Endodermal cell (in vitro differentiated cells): ENCODE measurements at regions not wholly inside any gene's neighbourhood (a gene's known extent, or its start where the extent isn't known, plus 50 kb on each side); places are given as distances from the start of the nearest gene placed in this dataset.

Source experiments
- DNase-seq: peaks from one replicate; pipeline ENCODE4 v3.0.0-alpha.2; 2017
- H3K27ac ChIP-seq: 2 replicates; pipeline ENCODE4 v1.5.1; 2013; ENCODE audit warnings: mild to moderate bottlenecking, low read depth, low read length, moderate library complexity
- H3K27me3 ChIP-seq: 2 replicates; pipeline ENCODE4 v1.6.1; 2013; ENCODE audit warnings: mild to moderate bottlenecking, low read length, moderate library complexity; ENCODE audit not compliant: insufficient read depth, control insufficient read depth, poor library complexity, severe bottlenecking
- H3K36me3 ChIP-seq: 2 replicates; pipeline ENCODE4 v1.7.0; 2013; ENCODE audit warnings: mild to moderate bottlenecking, low read length, moderate library complexity; ENCODE audit not compliant: control insufficient read depth, insufficient read depth
- H3K4me1 ChIP-seq: one replicate; pipeline ENCODE4 v1.7.0; 2013; ENCODE audit warnings: low read length; ENCODE audit not compliant: control insufficient read depth, insufficient read depth
- H3K4me3 ChIP-seq: 2 replicates; pipeline ENCODE4 v1.5.1; 2013; ENCODE audit warnings: mild to moderate bottlenecking, low read length, moderate library complexity
- H3K9ac ChIP-seq: 2 replicates; pipeline ENCODE4 v1.6.1; 2013; ENCODE audit warnings: mild to moderate bottlenecking, low read length, moderate library complexity; ENCODE audit not compliant: poor library complexity, severe bottlenecking; ENCODE audit errors: extremely low read depth
- H3K9me3 ChIP-seq: 2 replicates; pipeline ENCODE4 v1.6.1; 2013; ENCODE audit warnings: mild to moderate bottlenecking, low read length, moderate library complexity; ENCODE audit not compliant: control insufficient read depth
- H3K27ac Mint-ChIP-seq: 2 replicates; pipeline ENCODE4 v1.8.0; 2020; ENCODE audit warnings: mixed read lengths
- H3K27me3 Mint-ChIP-seq: 2 replicates; pipeline ENCODE4 v1.8.0; 2021; ENCODE audit warnings: mild to moderate bottlenecking, mixed read lengths; ENCODE audit not compliant: insufficient read depth
- H3K36me3 Mint-ChIP-seq: 2 replicates; pipeline ENCODE4 v1.8.0; 2020; ENCODE audit warnings: low read depth, mixed read lengths
- H3K4me1 Mint-ChIP-seq: 2 replicates; pipeline ENCODE4 v1.8.0; 2020; ENCODE audit warnings: mixed read lengths
- H3K4me3 Mint-ChIP-seq: 2 replicates; pipeline ENCODE4 v1.8.0; 2020; ENCODE audit warnings: mild to moderate bottlenecking, moderate library complexity, mixed read lengths
- H3K9me3 Mint-ChIP-seq: 2 replicates; pipeline ENCODE4 v1.8.0; 2020; ENCODE audit warnings: mild to moderate bottlenecking, mixed read lengths
- CTCF ChIP-seq: fragments of 200-600 bp; sonication (generic); conservative IDR thresholded peaks from 2 replicates; pipeline ENCODE4 v1.5.0; 2021; ENCODE audit warnings: antibody characterized with exemption, mild to moderate bottlenecking
- WGBS, 2 experiments: methylation state at CpG; one replicate each; pipeline versions ENCODE4 v1.1.5 to v1.1.7; 2013; ENCODE audit warnings: missing lambda C conversion rate in 2 of 2, mixed read lengths in 1 of 2; ENCODE audit not compliant: insufficient coverage in 1 of 2, insufficient read length in 1 of 2; 5-methylcytosine and 5-hydroxymethylcytosine counted together

GRCh38 chr7:131843898-131844331 lies 287.5 kb upstream of the PODXL start:
- no peak overlapping the region for H3K27ac Mint-ChIP-seq
- Histone ChIP-seq H3K36me3 (no peaks in the 10 kb centered on the region), H3K4me1 (no peaks in the 10 kb centered on the region), H3K9me3 (no peaks in the 10 kb centered on the region), H3K9ac (no peak overlapping the region), H3K4me3 (no peak overlapping the region), H3K27ac (peak overlapping the region; percentile 21), H3K27me3 (no peaks in the 10 kb centered on the region)
- H3K27me3 Mint-ChIP-seq: no peaks in the 10 kb centered on the region
- peaks cover 12% of the 10 kb centered on the region for H3K4me1 Mint-ChIP-seq
- DNase-seq: no peak
- WGBS, 2 experiments: 82 to 93% methylated on average over 8 to 10 of the region's 10 CpGs
- H3K4me3 Mint-ChIP-seq: no peak overlapping the region
- no peaks in the 10 kb centered on the region for H3K36me3 Mint-ChIP-seq
- no peak for TF ChIP-seq CTCF
- no peaks in the 10 kb centered on the region for H3K9me3 Mint-ChIP-seq

- no peaks in the 10 kb centered on the region for H3K27me3 Mint-ChIP-seq
- Histone ChIP-seq H3K4me1 (no peaks in the 10 kb centered on the region), H3K27me3 (no peaks in the 10 kb centered on the region), H3K27ac (no peak overlapping the region), H3K4me3 (no peak overlapping the region), H3K9ac (no peak overlapping the region), H3K9me3 (no peaks in the 10 kb centered on the region), H3K36me3 (no peaks in the 10 kb centered on the region)
- no peak overlapping the region for H3K27ac Mint-ChIP-seq
- no peak for TF ChIP-seq CTCF
- no peak for DNase-seq
- 90 to 91% methylated on average over 2 to 4 of the region's 4 CpGs for WGBS, 2 experiments
- no peaks in the 10 kb centered on the region for H3K36me3 Mint-ChIP-seq
- no peaks in the 10 kb centered on the region for H3K9me3 Mint-ChIP-seq
- H3K4me1 Mint-ChIP-seq: peaks cover 17% of the 10 kb centered on the region
- no peak overlapping the region for H3K4me3 Mint-ChIP-seq
Observed at GRCh38 chr7:131839967-131840690, 283.7 kb upstream of the PODXL start.

GRCh38 chr7:131836733-131837132 lies 280.3 kb upstream of the PODXL start:
- H3K36me3 ChIP-seq: no peaks in the 10 kb centered on the region
- whole genome bisulfite sequencing, 2 experiments: 62 to 100% methylated on average over 1 to 2 of the region's 2 CpGs
- no peaks in the 10 kb centered on the region for H3K27me3 ChIP-seq
- no peak overlapping the region for H3K27ac ChIP-seq
- Mint-ChIP-seq H3K27me3 (peaks cover 2% of the 10 kb centered on the region), H3K36me3 (no peaks in the 10 kb centered on the region), H3K4me3 (no peak overlapping the region), H3K9me3 (no peaks in the 10 kb centered on the region), H3K27ac (no peak overlapping the region), H3K4me1 (peaks cover 19% of the 10 kb centered on the region)
- peaks cover 6% of the 10 kb centered on the region for H3K4me1 ChIP-seq
- H3K9me3 ChIP-seq: no peaks in the 10 kb centered on the region
- DNase-seq: peak; percentile 86
- TF ChIP-seq CTCF: peak; percentile 80
- no peak overlapping the region for H3K4me3 ChIP-seq
- no peak overlapping the region for H3K9ac ChIP-seq
